HG03469 (cell line): ENCODE measurements at regions not wholly inside any gene's neighbourhood (a gene's known extent, or its start where the extent isn't known, plus 50 kb on each side); places are given as distances from the start of the nearest gene placed in this dataset.
A peak's percentile ranks its signal among the peaks of the same experiment; 100 is the strongest.

Experiments
- ATAC-seq: cut with Tn5 transposase; IDR thresholded peaks from one replicate; pipeline ENCODE4 v1.9.1; 2021; ENCODE audit warnings: mild to moderate bottlenecking, moderate library complexity, moderate number of reproducible peaks; ENCODE audit not compliant: unreplicated experiment

GRCh38 chr4:152039023-152039481, 278.2 kb upstream of the GATB start:
- ATAC-seq = no peak

GRCh38 chr4:152038238-152038637, 277.4 kb upstream of the GATB start:
- no peak for ATAC-seq

- ATAC-seq = no peak
Observed at GRCh38 chr4:152037435-152037834, 276.6 kb upstream of the GATB start.

- no peak for ATAC-seq
Observed at GRCh38 chr4:152033621-152034020, 272.8 kb upstream of the GATB start.

GRCh38 chr4:152032722-152033131, 271.9 kb upstream of the GATB start:
- ATAC-seq = no peak

GRCh38 chr4:152029631-152030030, 268.8 kb upstream of the GATB start:
- no peak for ATAC-seq

GRCh38 chr4:152028131-152028530, 267.3 kb upstream of the GATB start:
- no peak for ATAC-seq

- no peak for ATAC-seq
Observed at GRCh38 chr4:152024881-152025280, 264.1 kb upstream of the GATB start.

- no peak for ATAC-seq
Observed at GRCh38 chr4:152023674-152024073, 262.9 kb upstream of the GATB start.

- ATAC-seq = no peak
Observed at GRCh38 chr4:152022543-152022942, 261.7 kb upstream of the GATB start.

GRCh38 chr4:152021788-152022438, 261.1 kb upstream of the GATB start:
- no peak for ATAC-seq

GRCh38 chr4:152020073-152020472, 259.3 kb upstream of the GATB start:
- no peak for ATAC-seq

- no peak for ATAC-seq
Observed at GRCh38 chr4:152016303-152016620, 255.5 kb upstream of the GATB start.

- ATAC-seq = no peak
Observed at GRCh38 chr4:152015597-152016302, 254.9 kb upstream of the GATB start.

GRCh38 chr4:152014280-152014679, 253.5 kb upstream of the GATB start:
- peak; percentile 72 for ATAC-seq

GRCh38 chr4:152011469-152011868, 250.7 kb upstream of the GATB start:
- no peak for ATAC-seq

GRCh38 chr4:152010710-152011079, 249.9 kb upstream of the GATB start:
- ATAC-seq = no peak

GRCh38 chr4:152009983-152010709, 249.3 kb upstream of the GATB start:
- ATAC-seq = no peak

- no peak for ATAC-seq
Observed at GRCh38 chr4:152009031-152009670, 248.3 kb upstream of the GATB start.

GRCh38 chr4:152007111-152007510, 246.3 kb upstream of the GATB start:
- no peak for ATAC-seq

- ATAC-seq = no peak
Observed at GRCh38 chr4:152004801-152005200, 244.0 kb upstream of the GATB start.

GRCh38 chr4:152000518-152000917, 239.7 kb upstream of the GATB start:
- ATAC-seq = no peak
